ENCODE measurements at regions not wholly inside any gene's neighbourhood (a gene's known extent, or its start where the extent isn't known, plus 50 kb on each side); places are given as distances from the start of the nearest gene placed in this dataset.

GRCh38 chr2:188181884-188182283, 109.8 kb upstream of the GULP1 start:
- Mint-ChIP-seq H3K4me1 (ENCODE audit: low read depth, unreplicated experiment) (no peaks in the 10 kb centered on the region), H3K9me3 (ENCODE audit: low read depth, unreplicated experiment) (no peaks in the 10 kb centered on the region), H3K27me3 (ENCODE audit: unreplicated experiment) (no peaks in the 10 kb centered on the region), H3K36me3 (ENCODE audit: insufficient read depth, unreplicated experiment) (no peaks in the 10 kb centered on the region), H3K27ac (ENCODE audit: unreplicated experiment) (no peak overlapping the region), H3K4me3 (ENCODE audit: low read depth, unreplicated experiment) (no peak overlapping the region)
- BruUV-seq (replicated peaks): no TSS peak
- intact Hi-C loops (cut with micrococcal nuclease; ENCODE audit: unreplicated experiment): no loop called here
- TF ChIP-seq, protein P1, sequence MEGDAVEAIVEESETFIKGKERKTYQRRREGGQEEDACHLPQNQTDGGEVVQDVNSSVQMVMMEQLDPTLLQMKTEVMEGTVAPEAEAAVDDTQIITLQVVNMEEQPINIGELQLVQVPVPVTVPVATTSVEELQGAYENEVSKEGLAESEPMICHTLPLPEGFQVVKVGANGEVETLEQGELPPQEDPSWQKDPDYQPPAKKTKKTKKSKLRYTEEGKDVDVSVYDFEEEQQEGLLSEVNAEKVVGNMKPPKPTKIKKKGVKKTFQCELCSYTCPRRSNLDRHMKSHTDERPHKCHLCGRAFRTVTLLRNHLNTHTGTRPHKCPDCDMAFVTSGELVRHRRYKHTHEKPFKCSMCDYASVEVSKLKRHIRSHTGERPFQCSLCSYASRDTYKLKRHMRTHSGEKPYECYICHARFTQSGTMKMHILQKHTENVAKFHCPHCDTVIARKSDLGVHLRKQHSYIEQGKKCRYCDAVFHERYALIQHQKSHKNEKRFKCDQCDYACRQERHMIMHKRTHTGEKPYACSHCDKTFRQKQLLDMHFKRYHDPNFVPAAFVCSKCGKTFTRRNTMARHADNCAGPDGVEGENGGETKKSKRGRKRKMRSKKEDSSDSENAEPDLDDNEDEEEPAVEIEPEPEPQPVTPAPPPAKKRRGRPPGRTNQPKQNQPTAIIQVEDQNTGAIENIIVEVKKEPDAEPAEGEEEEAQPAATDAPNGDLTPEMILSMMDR (IDR thresholded peaks at IDR 0.05; ENCODE audit: unreplicated experiment): no peak
- no peak for DNase-seq
- CTCF ChIA-PET: no interaction called here

DNA sequence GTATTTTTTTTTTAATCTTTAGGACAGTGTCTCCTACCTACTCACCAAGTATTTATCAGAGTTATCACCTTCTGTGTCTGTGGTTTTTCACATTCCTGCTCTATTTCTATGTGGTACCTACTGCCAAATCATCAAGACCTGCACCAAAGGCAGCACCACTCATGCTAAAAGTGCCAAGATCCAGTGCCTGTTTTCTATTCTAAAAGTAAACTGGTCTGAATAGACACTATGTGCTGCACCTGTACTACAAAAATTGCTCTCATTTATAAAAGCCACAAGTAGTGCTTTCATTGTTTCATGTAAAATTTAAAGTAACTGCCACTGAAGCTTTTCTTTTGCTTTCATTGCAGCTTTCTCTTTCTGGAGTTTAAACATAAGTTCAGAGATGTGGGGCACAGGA, 103.9 kb upstream of the GULP1 start:
- intact Hi-C loops (cut with micrococcal nuclease; ENCODE audit: unreplicated experiment): no loop called here
- no TSS peak for BruUV-seq (replicated peaks)
- peaks cover 6% of the 10 kb centered on the region for H3K4me1 Mint-ChIP-seq (ENCODE audit: low read depth, unreplicated experiment)
- no peak for DNase-seq
- TF ChIP-seq, protein P1 (IDR thresholded peaks at IDR 0.05; ENCODE audit: unreplicated experiment): no peak
- no peaks in the 10 kb centered on the region for H3K36me3 Mint-ChIP-seq (ENCODE audit: insufficient read depth, unreplicated experiment)
- CTCF ChIA-PET: no interaction called here
- H3K27me3 Mint-ChIP-seq (ENCODE audit: unreplicated experiment): no peaks in the 10 kb centered on the region
- H3K27ac Mint-ChIP-seq (ENCODE audit: unreplicated experiment): no peak overlapping the region
- no peak overlapping the region for H3K4me3 Mint-ChIP-seq (ENCODE audit: low read depth, unreplicated experiment)
- no peaks in the 10 kb centered on the region for H3K9me3 Mint-ChIP-seq (ENCODE audit: low read depth, unreplicated experiment)

DNA sequence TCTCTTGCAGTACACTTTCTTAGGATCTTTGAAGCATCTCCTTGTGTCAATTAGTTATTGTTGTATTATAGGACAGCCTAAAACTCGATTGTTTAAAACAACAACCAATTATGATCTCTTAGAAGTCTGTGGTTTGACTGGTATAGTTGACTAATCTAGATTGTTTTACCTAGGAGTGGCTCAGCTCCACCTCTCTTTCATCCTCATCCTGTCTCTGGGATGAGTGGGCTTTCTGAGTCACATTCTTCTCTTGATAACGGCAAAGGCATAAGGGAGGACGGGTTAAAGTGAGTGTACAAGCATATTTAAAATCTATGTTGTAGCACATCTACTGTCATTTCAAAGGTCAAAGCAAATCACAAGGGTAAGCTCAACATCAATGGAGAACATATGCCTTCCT, 102.3 kb upstream of the GULP1 start:
- Mint-ChIP-seq H3K4me3 (ENCODE audit: low read depth, unreplicated experiment) (no peak overlapping the region), H3K9me3 (ENCODE audit: low read depth, unreplicated experiment) (no peaks in the 10 kb centered on the region), H3K4me1 (ENCODE audit: low read depth, unreplicated experiment) (peaks cover 6% of the 10 kb centered on the region), H3K36me3 (ENCODE audit: insufficient read depth, unreplicated experiment) (no peaks in the 10 kb centered on the region), H3K27ac (ENCODE audit: unreplicated experiment) (no peak overlapping the region), H3K27me3 (ENCODE audit: unreplicated experiment) (no peaks in the 10 kb centered on the region)
- CTCF ChIA-PET: no interaction called here
- no TSS peak for BruUV-seq (replicated peaks)
- intact Hi-C loops (cut with micrococcal nuclease; ENCODE audit: unreplicated experiment): no loop called here
- TF ChIP-seq, protein P1 (IDR thresholded peaks at IDR 0.05; ENCODE audit: unreplicated experiment): no peak
- DNase-seq: no peak

DNA sequence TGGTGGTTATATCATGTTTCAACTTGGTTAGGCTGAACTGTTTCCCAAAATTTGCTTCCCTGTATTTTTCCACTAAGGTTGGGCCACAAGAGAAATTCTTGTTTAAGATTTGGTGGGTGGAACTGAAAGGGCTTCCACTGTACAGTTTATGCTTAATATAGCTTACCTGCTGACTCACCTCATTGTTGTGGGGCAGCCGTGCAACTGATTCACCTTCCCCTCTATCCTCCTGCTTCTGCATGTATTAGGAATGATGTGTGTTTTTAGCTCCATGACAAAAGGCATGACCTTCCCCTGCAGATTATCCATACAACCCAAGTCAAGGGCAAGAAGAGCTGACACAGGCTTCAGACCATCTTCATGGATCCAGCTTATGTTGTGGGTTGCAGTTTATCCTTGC, 98.4 kb upstream of the GULP1 start:
- no peaks in the 10 kb centered on the region for H3K36me3 Mint-ChIP-seq (ENCODE audit: insufficient read depth, unreplicated experiment)
- H3K9me3 Mint-ChIP-seq (ENCODE audit: low read depth, unreplicated experiment): no peaks in the 10 kb centered on the region
- H3K27me3 Mint-ChIP-seq (ENCODE audit: unreplicated experiment): no peaks in the 10 kb centered on the region
- intact Hi-C loops (cut with micrococcal nuclease; ENCODE audit: unreplicated experiment): no loop called here
- TF ChIP-seq, protein P1 (IDR thresholded peaks at IDR 0.05; ENCODE audit: unreplicated experiment): no peak
- no peak overlapping the region for H3K27ac Mint-ChIP-seq (ENCODE audit: unreplicated experiment)
- peaks cover 6% of the 10 kb centered on the region for H3K4me1 Mint-ChIP-seq (ENCODE audit: low read depth, unreplicated experiment)
- no TSS peak for BruUV-seq (replicated peaks)
- H3K4me3 Mint-ChIP-seq (ENCODE audit: low read depth, unreplicated experiment): no peak overlapping the region
- CTCF ChIA-PET: interaction anchor here (0.6 kb wide), 1 partner anchor 83 kb away, joined by 7 read pairs; no protein-coding TSS in a partner anchor
- DNase-seq: no peak
